Aorta (tissue), 5 donors: ENCODE measurements at regions not wholly inside any gene's neighbourhood (a gene's known extent, or its start where the extent isn't known, plus 50 kb on each side); places are given as distances from the start of the nearest gene placed in this dataset.

Experiments used
- ATAC-seq: fragments of 200-7000 bp; cut with Tn5 transposase; one replicate; pipeline ENCODE4 v1.9.1; 2022; ENCODE audit warnings: moderate library complexity; ENCODE audit not compliant: low FRiP score
- DNase-seq, 2 donors: peaks; one replicate each; pipeline ENCODE4 v3.0.0-alpha.2; 2020
- H3K27ac ChIP-seq, 2 donors: one replicate each; pipeline ENCODE4 v1.5.1; 2013; ENCODE audit warnings: low read length in 2 of 2, mild to moderate bottlenecking in 2 of 2, moderate library complexity in 2 of 2, control low read depth in 1 of 2, inconsistent platforms in 1 of 2, low read depth in 1 of 2
- H3K27me3 ChIP-seq, 2 donors: one replicate each; pipeline ENCODE4 v1.6.1; 2013; ENCODE audit warnings: control low read depth in 1 of 2, low read length in 1 of 2, mild to moderate bottlenecking in 1 of 2, moderate library complexity in 1 of 2; ENCODE audit not compliant: insufficient read depth in 2 of 2, control insufficient read depth in 1 of 2
- H3K36me3 ChIP-seq, 2 donors: one replicate each; pipeline ENCODE4 v1.6.1; 2013; ENCODE audit warnings: control low read depth in 1 of 2, low read length in 1 of 2, mild to moderate bottlenecking in 1 of 2; ENCODE audit not compliant: insufficient read depth in 2 of 2, control insufficient read depth in 1 of 2
- H3K4me1 ChIP-seq, 2 donors: one replicate each; pipeline ENCODE4 v1.6.1; 2013; ENCODE audit warnings: low read length in 2 of 2, control low read depth in 1 of 2, mild to moderate bottlenecking in 1 of 2, moderate library complexity in 1 of 2; ENCODE audit not compliant: insufficient read depth in 2 of 2, control insufficient read depth in 1 of 2
- H3K4me3 ChIP-seq, 2 donors: one replicate each; pipeline ENCODE4 v1.5.1; 2013; ENCODE audit warnings: low read length in 2 of 2, control low read depth in 1 of 2, mild to moderate bottlenecking in 1 of 2
- H3K9me3 ChIP-seq: one replicate; pipeline ENCODE4 v1.6.1; 2013; ENCODE audit warnings: mild to moderate bottlenecking, low read length; ENCODE audit not compliant: control insufficient read depth
- WGBS, 2 donors: extraction: QIAGEN DNeasy Blood & Tissue Kit; methylation state at CpG; one replicate each; pipeline ENCODE4 v1.1.7; 2013; 5-methylcytosine and 5-hydroxymethylcytosine counted together
- intact Hi-C, 2 donors: fragments of 100-400 bp; cut with DNase I; formaldehyde crosslinking; loops; one replicate each; pipeline versions ENCODE4 v1.14.2 to v1.15.0; 2022
- donor health status: healthy with polysubstance abuse.
- donor health status: Bipolar disorder and iron deficiency.
- donor health status: DM: no; HTN: no; CAD: no.
- donor health status: DM: no; HTN: no; CAD: no.
- donor health status: DM: yes; HTN: yes; CAD: no.

GRCh38 chr2:41997561-41997960 lies 50.3 kb upstream of the PKDCC start:
- Histone ChIP-seq H3K9me3 (no peaks in the 10 kb centered on the region), H3K27me3 (no peaks in the 10 kb centered on the region), H3K36me3 (no peaks in the 10 kb centered on the region), H3K27ac (no peak overlapping the region), H3K4me3 (no peak overlapping the region), H3K4me1 (peaks cover 0 to 4% of the 10 kb centered on the region in 2 donors)
- DNase-seq (no peak), ATAC-seq (no peak)
- intact Hi-C loops: loop anchor here in 1 of 2 donors (5.0 kb wide), 1 partner anchor 55 kb away; no protein-coding TSS in a partner anchor
- 91 to 94% methylated on average over 4 of the region's 4 CpGs for WGBS, 2 donors
